Upper lobe of right lung (tissue), 1 donor: ENCODE measurements at regions not wholly inside any gene's neighbourhood (a gene's known extent, or its start where the extent isn't known, plus 50 kb on each side); places are given as distances from the start of the nearest gene placed in this dataset.

ENCODE experiments used
- ATAC-seq: fragments of 200-7000 bp; cut with Tn5 transposase; one replicate; pipeline ENCODE4 v1.9.1; 2020; ENCODE audit warnings: mild to moderate bottlenecking, moderate library complexity
- DNase-seq: peaks from one replicate; pipeline ENCODE4 v3.0.0-alpha.2; 2020
- H3K27ac ChIP-seq: fragments of 200-600 bp; one replicate; pipeline ENCODE4 v1.8.0; 2022
- H3K27me3 ChIP-seq: fragments of 200-600 bp; one replicate; pipeline ENCODE4 v1.8.0; 2022; ENCODE audit warnings: mild to moderate bottlenecking
- H3K36me3 ChIP-seq: fragments of 200-600 bp; one replicate; pipeline ENCODE4 v1.8.0; 2022
- H3K4me1 ChIP-seq: fragments of 200-600 bp; one replicate; pipeline ENCODE4 v1.8.0; 2022
- H3K4me3 ChIP-seq: fragments of 200-600 bp; one replicate; pipeline ENCODE4 v1.8.0; 2022; ENCODE audit warnings: mild to moderate bottlenecking
- H3K9me3 ChIP-seq: fragments of 200-600 bp; one replicate; pipeline ENCODE4 v1.8.0; 2022
- intact Hi-C: fragments of 100-400 bp; cut with DNase I; formaldehyde crosslinking; loops from one replicate; pipeline ENCODE4 v1.11.0; 2022
- TF ChIP-seq, protein P1 (sequence below): fragments of 200-600 bp; IDR thresholded peaks from one replicate; pipeline ENCODE4 v1.8.0; 2022; ENCODE audit warnings: antibody characterized with exemption
- donor health status: DM: no; HTN: yes; CAD: no; lungs with severe emphysema.

DNA sequence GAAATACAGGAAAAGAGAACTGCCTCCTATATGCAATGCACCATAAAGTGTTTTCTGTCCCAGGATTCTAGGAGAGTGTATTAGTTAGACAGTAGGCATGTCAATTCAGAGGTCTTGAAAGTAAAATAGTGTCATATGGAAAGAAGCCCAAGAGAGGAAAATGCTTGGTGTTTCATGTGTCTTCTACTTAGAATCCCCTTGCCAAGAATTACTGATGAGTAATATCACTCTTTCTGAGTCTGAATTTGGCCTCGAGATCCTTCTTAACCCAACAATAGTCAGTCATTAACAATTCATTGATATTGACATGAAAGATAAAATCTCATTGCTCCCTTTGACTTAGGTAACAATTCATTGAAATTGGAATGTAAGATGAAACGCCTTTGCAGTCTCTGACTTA lies 972.2 kb downstream of the TTLL7 start:
- H3K36me3 ChIP-seq: no peaks in the 10 kb centered on the region
- H3K9me3 ChIP-seq: no peaks in the 10 kb centered on the region
- intact Hi-C loops: no loop called here
- no peak overlapping the region for H3K4me3 ChIP-seq
- TF ChIP-seq, protein P1, sequence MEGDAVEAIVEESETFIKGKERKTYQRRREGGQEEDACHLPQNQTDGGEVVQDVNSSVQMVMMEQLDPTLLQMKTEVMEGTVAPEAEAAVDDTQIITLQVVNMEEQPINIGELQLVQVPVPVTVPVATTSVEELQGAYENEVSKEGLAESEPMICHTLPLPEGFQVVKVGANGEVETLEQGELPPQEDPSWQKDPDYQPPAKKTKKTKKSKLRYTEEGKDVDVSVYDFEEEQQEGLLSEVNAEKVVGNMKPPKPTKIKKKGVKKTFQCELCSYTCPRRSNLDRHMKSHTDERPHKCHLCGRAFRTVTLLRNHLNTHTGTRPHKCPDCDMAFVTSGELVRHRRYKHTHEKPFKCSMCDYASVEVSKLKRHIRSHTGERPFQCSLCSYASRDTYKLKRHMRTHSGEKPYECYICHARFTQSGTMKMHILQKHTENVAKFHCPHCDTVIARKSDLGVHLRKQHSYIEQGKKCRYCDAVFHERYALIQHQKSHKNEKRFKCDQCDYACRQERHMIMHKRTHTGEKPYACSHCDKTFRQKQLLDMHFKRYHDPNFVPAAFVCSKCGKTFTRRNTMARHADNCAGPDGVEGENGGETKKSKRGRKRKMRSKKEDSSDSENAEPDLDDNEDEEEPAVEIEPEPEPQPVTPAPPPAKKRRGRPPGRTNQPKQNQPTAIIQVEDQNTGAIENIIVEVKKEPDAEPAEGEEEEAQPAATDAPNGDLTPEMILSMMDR: no peak
- H3K27ac ChIP-seq: no peak overlapping the region
- no peaks in the 10 kb centered on the region for H3K4me1 ChIP-seq
- no peak for DNase-seq
- no peak for ATAC-seq
- no peaks in the 10 kb centered on the region for H3K27me3 ChIP-seq

DNA sequence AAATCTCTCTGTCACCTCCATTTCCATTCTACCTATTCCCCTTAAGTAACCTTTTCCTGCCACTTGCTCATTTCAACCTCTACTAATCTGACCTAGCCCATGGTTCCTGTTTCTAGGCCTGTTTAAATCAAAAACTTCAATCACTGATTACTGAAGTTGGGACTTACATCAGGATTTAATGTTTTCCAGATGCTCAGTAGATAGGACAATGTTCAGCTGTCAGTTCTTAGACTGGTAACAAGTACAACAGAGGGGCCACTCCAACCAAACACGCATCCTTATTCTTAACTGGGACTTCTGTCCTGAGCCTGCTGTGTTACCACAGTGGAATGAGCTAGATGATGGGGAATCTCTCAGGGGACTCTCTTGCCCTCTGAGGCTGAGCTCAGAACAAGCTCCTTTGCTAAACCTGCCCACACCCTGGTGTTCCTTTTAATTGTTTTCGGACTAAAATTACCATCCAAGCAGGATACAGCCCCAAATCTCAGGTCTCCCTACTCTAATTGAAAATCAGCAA lies 974.6 kb downstream of the TTLL7 start:
- ATAC-seq (no peak), DNase-seq (no peak)
- intact Hi-C loops: no loop called here
- Histone ChIP-seq H3K36me3 (no peaks in the 10 kb centered on the region), H3K27ac (no peak overlapping the region), H3K4me3 (no peak overlapping the region), H3K27me3 (no peaks in the 10 kb centered on the region), H3K4me1 (no peaks in the 10 kb centered on the region), H3K9me3 (no peaks in the 10 kb centered on the region)
- TF ChIP-seq, protein P1: no peak

DNA sequence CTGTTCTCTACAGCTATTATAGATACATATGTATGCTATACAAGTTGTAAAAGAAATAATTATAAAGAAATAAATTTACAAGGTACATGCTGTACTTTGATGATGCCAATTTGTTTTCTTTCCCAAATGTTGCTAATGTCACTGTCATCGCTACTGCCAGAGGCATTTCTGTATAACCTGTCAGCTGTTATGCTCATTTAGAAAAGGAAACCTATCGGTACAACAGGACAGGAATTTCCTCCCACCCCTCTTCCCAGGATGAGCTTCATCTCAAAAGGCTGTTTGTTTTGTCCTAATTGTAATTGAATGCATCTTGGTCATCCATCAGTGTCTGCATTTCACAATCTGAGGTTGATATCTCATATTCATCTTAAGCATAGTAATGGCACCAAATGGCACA lies 975.7 kb downstream of the TTLL7 start:
- no peaks in the 10 kb centered on the region for H3K27me3 ChIP-seq
- no peaks in the 10 kb centered on the region for H3K4me1 ChIP-seq
- H3K4me3 ChIP-seq: no peak overlapping the region
- intact Hi-C loops: no loop called here
- no peak for ATAC-seq
- no peak overlapping the region for H3K27ac ChIP-seq
- TF ChIP-seq, protein P1: no peak
- H3K9me3 ChIP-seq: no peaks in the 10 kb centered on the region
- DNase-seq: no peak
- no peaks in the 10 kb centered on the region for H3K36me3 ChIP-seq

DNA sequence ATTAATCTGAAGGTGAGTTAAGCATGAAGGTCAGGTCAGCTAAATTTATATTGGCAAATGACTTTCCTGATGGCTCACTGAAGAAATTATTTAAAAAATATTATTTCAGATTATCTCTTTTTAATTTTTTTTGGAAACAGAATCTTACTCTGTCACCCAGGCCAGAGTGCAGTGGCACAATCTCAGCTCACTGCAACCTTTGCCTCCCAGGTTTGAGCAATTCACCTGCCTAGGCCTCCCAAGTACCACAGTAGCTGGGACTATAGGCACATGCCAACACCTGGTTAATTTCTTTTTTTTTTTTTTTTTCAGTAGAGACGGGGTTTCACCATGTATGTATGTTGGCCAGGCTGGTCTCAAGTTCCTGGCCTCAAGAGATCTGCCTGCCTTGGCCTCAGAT lies 976.7 kb downstream of the TTLL7 start:
- ATAC-seq (no peak), DNase-seq (no peak)
- Histone ChIP-seq H3K36me3 (no peaks in the 10 kb centered on the region), H3K27ac (no peak overlapping the region), H3K4me1 (no peaks in the 10 kb centered on the region), H3K9me3 (no peaks in the 10 kb centered on the region), H3K27me3 (no peaks in the 10 kb centered on the region), H3K4me3 (no peak overlapping the region)
- TF ChIP-seq, protein P1: no peak
- intact Hi-C loops: no loop called here

DNA sequence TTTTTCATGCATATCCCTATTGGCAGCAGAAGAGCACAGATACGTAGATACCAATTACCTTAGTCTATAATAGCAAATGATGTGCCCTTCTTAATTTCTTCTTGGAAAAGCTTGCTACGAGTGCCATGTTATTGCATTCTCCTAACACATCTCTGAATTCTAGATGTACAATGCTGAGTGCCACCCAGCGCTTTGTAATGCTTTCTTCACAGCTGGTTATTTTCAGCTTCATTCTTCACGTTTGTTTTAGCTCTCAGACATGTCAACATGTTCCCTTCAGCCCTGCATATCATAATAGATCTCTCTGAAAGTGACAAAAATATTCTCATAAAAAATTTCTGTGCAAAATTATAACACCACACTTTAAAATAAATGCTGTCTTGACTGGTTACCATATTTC lies 981.2 kb downstream of the TTLL7 start:
- ATAC-seq (no peak), DNase-seq (no peak)
- TF ChIP-seq, protein P1: no peak

DNA sequence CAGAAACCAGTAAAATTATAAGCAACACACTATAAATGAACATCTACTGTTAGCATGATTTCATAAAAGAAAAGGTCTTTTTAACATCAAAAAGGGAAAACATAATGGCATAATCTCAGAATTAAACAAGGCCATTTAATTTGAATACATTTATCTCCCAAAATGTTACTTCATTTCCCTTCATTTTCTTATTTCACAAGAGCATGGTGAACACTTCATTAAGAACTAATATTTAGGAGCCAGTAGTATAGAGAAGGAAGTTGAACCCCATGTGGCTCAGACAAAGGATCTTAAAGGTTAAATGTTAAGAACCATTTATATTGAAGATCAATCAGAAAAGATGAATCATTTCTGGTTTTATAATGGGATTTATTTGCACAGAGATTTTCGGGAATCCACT lies 981.7 kb downstream of the TTLL7 start:
- intact Hi-C loops: no loop called here

More for the DNA sequence above, 981.2 kb downstream of the TTLL7 start:
- H3K27ac ChIP-seq: no peak overlapping the region
- intact Hi-C loops: no loop called here
- H3K9me3 ChIP-seq: no peaks in the 10 kb centered on the region
- no peaks in the 10 kb centered on the region for H3K27me3 ChIP-seq
- no peaks in the 10 kb centered on the region for H3K36me3 ChIP-seq
- H3K4me1 ChIP-seq: no peaks in the 10 kb centered on the region
- H3K4me3 ChIP-seq: no peak overlapping the region

More for the DNA sequence above, 981.7 kb downstream of the TTLL7 start:
- ATAC-seq (no peak), DNase-seq (no peak)
- H3K9me3 ChIP-seq: no peaks in the 10 kb centered on the region
- no peaks in the 10 kb centered on the region for H3K4me1 ChIP-seq
- TF ChIP-seq, protein P1: no peak
- no peak overlapping the region for H3K4me3 ChIP-seq
- H3K36me3 ChIP-seq: no peaks in the 10 kb centered on the region
- no peaks in the 10 kb centered on the region for H3K27me3 ChIP-seq
- no peak overlapping the region for H3K27ac ChIP-seq
